HepG2 (cell line): ENCODE measurements at regions not wholly inside any gene's neighbourhood (a gene's known extent, or its start where the extent isn't known, plus 50 kb on each side); places are given as distances from the start of the nearest gene placed in this dataset.
"Not testable (repeated sequence)": the region's sequence is repeated elsewhere in the genome, so short reads cannot be mapped to it uniquely, and the experiment has no call there.

Source experiments
- ADNP ChIP-seq: sonication (generic); formaldehyde crosslinking; IDR thresholded peaks from 2 replicates; pipeline ENCODE4 v1.4.0; 2020; ENCODE audit warnings: missing genetic modification reagents
- CBX5 ChIP-seq: sonication (generic); formaldehyde crosslinking; IDR thresholded peaks from 2 replicates; pipeline ENCODE4 v1.4.0; 2020; ENCODE audit warnings: missing genetic modification reagents, borderline replicate concordance
- CTCF ChIP-seq: sonication (generic); formaldehyde crosslinking; IDR thresholded peaks from 2 replicates; pipeline ENCODE4 v1.5.0; 2020; ENCODE audit warnings: mild to moderate bottlenecking, missing genetic modification reagents, moderate library complexity
- EZH2 ChIP-seq: conservative IDR thresholded peaks from 2 replicates; pipeline ENCODE4 v1.6.1; 2012; ENCODE audit warnings: mild to moderate bottlenecking, low read depth, low read length, moderate library complexity
- IKZF1 ChIP-seq: fragments of 450-650 bp; IDR thresholded peaks from 2 replicates; pipeline ENCODE4 v1.7.1; 2016
- MBNL3 ChIP-seq: fragments of 250-450 bp; sonication (Bioruptor Pico); conservative IDR thresholded peaks from 2 replicates; pipeline ENCODE4 v1.8.0; 2022; ENCODE audit warnings: mild to moderate bottlenecking, inconsistent platforms
- ZNF274 ChIP-seq: sonication (generic); formaldehyde crosslinking; IDR thresholded peaks from 2 replicates; pipeline ENCODE4 v1.5.1; 2020; ENCODE audit warnings: mild to moderate bottlenecking, missing genetic modification reagents
- ZNF574 ChIP-seq: sonication (generic); formaldehyde crosslinking; IDR thresholded peaks from 2 replicates; pipeline ENCODE4 v1.4.0; 2020; ENCODE audit warnings: missing genetic modification reagents
- ZNF7 ChIP-seq: IDR thresholded peaks from 2 replicates; pipeline ENCODE4 v1.6.1; 2016; ENCODE audit warnings: missing biosample characterization, missing genetic modification reagents
- ZSCAN31 ChIP-seq: sonication (generic); formaldehyde crosslinking; IDR thresholded peaks from 2 replicates; pipeline ENCODE4 v1.5.0; 2020; ENCODE audit warnings: low read depth, mild to moderate bottlenecking, missing genetic modification reagents
- TF ChIP-seq, protein P1 (sequence below), 2 experiments: sonication (generic) in 1 of 2; formaldehyde crosslinking in 1 of 2; IDR thresholded peaks; 2 replicates each; pipeline versions ENCODE4 v1.4.0 to v1.6.1; 2018 to 2020; ENCODE audit warnings: missing genetic modification reagents in 2 of 2, borderline replicate concordance in 1 of 2, low read depth in 1 of 2, mild to moderate bottlenecking in 1 of 2, missing biosample characterization in 1 of 2

GRCh38 chr3:75609598-75609997 lies 54.5 kb upstream of the FRG2C start:
- TF ChIP-seq, protein P1, sequence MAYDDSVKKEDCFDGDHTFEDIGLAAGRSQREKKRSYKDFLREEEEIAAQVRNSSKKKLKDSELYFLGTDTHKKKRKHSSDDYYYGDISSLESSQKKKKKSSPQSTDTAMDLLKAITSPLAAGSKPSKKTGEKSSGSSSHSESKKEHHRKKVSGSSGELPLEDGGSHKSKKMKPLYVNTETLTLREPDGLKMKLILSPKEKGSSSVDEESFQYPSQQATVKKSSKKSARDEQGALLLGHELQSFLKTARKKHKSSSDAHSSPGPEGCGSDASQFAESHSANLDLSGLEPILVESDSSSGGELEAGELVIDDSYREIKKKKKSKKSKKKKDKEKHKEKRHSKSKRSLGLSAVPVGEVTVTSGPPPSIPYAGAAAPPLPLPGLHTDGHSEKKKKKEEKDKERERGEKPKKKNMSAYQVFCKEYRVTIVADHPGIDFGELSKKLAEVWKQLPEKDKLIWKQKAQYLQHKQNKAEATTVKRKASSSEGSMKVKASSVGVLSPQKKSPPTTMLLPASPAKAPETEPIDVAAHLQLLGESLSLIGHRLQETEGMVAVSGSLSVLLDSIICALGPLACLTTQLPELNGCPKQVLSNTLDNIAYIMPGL (CRISPR knock-in tag; IDR thresholded peaks at IDR 0.05; ENCODE audit: borderline replicate concordance in 1 of 2, low read depth in 1 of 2): not testable (repeated sequence)
- TF ChIP-seq CBX5 (CRISPR knock-in tag); CTCF; ZNF574 (CRISPR knock-in tag); ZSCAN31 (CRISPR knock-in tag); MBNL3 (CRISPR knock-in tag); EZH2; ZNF7; IKZF1; ADNP (CRISPR knock-in tag); ZNF274: not testable (repeated sequence)
